GM18505 (cell line): ENCODE measurements at regions not wholly inside any gene's neighbourhood (a gene's known extent, or its start where the extent isn't known, plus 50 kb on each side); places are given as distances from the start of the nearest gene placed in this dataset.

Source experiments
- ATAC-seq: cut with Tn5 transposase; IDR thresholded peaks from one replicate; pipeline ENCODE4 v1.9.1; 2021; ENCODE audit not compliant: unreplicated experiment
- POLR2A ChIP-seq: IDR thresholded peaks from 4 replicates; pipeline ENCODE4 v1.6.1; 2011; ENCODE audit warnings: borderline replicate concordance; ENCODE audit not compliant: insufficient read depth, insufficient read length; ENCODE audit errors: extremely low read depth

- no peak for TF ChIP-seq POLR2A
- no peak for ATAC-seq
Measured at GRCh38 chr16:86363836-86364618, 146.3 kb upstream of the FOXF1 start.

GRCh38 chr16:86364653-86365380, 145.5 kb upstream of the FOXF1 start:
- TF ChIP-seq POLR2A: no peak
- no peak for ATAC-seq

- no peak for TF ChIP-seq POLR2A
- no peak for ATAC-seq
Measured at GRCh38 chr16:86365513-86366273, 144.6 kb upstream of the FOXF1 start.

DNA sequence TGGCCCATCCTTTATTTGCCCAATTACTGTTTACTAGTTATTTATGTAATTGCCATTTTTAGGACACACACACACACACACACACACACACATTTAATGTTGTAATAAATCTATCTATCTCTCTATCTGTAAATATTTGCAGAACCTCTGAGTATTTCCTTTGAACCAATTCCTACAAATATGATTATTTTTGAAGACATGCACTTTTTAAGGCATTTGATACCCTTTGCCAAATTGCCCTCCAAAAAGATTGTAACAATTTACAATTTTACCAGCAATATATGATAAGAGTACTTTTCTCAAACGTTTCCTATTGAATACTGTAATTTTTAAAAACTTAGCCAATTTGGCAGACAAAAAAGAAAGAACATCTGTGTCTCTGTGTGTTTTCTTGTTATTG, 143.8 kb upstream of the FOXF1 start:
- TF ChIP-seq POLR2A: no peak
- ATAC-seq: no peak

DNA sequence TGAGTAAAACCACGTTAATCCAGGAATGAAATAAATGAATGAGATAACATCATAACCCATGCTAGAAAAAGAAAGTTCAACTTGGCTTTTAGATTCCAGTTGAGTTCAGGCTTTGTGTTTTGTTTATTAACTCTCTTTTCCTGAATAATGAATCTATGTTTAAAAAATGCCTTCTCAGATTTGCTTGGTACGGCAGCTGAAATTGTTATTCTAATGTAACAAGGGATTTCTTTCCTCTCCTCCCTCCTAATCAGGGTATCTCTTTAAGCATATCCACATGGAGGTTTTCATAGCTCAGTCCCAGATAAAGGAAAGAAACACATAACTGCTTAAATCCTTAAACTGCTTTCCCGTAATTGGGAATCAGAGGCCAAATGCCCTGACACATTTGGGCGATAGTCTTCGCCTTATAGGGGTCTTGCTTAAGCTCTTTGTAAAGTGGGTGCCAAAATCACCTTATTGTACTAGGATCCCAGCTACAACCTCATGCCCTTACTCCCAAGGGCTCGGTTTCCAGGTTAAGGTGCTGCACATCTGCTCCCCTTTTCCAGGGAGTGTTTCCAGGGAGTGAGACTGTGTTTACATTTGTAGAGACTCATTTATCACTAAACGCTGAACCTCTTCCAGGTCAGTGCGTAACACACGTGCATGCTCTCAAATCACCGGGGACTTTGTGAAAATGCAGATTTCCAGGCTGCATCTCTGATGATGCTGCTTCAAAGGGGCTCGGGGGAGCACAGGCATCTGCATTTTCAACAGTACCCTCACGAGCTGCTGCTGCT, 142.8 kb upstream of the FOXF1 start:
- no peak for TF ChIP-seq POLR2A
- no peak for ATAC-seq

- ATAC-seq: no peak
- TF ChIP-seq POLR2A: no peak
Measured at GRCh38 chr16:86368261-86368660, 142.1 kb upstream of the FOXF1 start.

DNA sequence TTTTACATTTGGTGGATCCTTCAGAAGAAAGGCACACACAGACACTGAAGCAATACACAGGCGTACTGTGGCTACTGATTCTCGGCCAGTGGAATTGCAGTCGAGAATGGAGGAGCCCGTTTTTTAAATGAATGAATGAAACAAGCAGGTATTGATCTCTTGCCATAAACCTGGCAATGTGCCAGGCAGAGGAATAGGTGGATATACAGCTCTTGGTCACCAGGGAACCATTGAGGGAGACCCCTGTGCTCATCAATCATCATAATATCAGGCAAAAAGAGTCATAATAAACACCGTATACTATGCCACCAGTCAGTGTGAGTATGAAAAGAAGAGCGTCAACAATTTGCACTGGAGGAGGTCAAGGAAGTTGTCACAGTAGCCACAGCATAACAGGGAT, 140.3 kb upstream of the FOXF1 start:
- ATAC-seq: no peak
- TF ChIP-seq POLR2A: no peak

DNA sequence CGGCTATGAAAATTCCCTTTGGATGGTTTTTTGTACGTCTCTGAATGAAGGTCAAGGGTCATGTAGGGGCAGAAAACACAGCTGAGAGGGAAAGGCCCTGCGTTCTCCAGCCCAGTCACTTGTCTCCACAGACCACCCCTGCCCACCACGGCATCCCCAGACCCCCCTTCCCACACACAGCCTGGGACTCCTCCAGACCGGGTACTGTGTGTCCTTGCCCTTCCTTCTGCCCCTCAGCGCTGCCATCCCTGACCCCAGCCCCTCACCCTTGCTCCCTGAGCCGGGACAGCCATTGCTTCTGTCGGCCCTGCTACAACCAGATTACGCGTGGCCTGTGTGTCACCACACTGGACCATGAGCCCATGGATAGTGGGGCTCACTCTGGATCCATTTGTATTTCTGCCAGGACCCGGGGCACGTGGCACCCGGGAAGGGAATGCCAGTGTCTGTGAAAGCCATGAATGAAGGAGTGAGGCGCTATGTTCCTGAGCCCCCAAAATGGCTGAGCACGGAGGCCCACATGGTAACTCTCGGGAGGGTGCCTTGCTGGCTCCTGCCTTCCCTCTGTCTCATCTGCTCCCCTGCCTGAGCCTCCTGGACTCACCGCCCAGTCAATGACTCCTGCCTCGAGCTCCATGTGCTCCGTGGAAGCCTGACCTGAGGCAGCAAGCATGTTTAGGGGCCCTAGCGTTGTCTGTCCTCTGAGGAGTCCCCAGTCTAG, 139.1 kb upstream of the FOXF1 start:
- no peak for ATAC-seq
- TF ChIP-seq POLR2A: no peak

DNA sequence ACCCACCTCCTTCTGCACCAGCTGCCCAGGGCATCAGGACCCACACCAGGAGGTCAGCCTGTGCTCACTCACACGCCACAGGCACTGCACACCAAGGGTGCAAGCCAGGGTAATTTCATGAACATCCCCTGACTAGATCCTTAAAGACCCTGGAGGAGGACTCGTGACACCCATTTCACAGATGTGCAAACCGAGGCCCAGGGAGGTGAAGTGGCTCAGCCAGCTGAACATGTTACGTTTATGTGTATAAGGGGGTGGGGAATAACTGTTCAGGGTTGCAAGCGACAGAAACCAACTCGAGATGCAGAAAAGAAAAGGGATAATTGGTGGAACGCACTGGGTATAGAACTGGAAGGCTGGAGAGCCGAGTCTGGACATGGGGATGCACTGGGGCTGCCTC, 138.1 kb upstream of the FOXF1 start:
- no peak for ATAC-seq
- no peak for TF ChIP-seq POLR2A

DNA sequence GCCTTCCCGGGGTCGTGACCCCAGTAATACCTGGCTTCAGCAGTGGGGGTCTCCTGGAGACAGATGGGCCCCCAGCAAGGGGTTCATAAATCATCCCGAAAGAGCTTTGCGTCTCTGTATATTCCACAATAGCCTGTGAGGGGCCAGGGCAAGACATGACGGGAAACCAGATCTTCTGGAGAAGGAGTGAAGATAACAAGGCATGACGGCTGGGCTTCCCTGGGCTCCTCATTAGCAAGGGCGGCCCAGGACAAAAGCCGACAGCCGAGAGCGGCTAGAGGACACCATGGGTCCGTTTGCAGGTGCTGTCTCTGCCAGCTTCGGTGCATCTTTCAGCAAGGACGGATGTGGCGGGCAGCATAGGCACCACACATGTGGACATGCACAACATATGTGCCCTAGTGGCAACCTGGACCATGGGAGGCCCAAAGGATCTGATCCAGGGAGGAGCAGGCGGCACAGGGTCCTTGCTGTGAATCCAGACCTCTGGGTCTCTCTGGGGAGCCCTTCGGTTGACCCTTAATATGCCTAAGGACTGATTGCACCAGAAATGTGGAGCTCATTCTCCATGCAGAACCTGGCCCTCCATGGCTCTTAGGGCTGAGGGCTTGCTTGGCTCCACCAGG, 136.9 kb upstream of the FOXF1 start:
- ATAC-seq: no peak
- TF ChIP-seq POLR2A: no peak

DNA sequence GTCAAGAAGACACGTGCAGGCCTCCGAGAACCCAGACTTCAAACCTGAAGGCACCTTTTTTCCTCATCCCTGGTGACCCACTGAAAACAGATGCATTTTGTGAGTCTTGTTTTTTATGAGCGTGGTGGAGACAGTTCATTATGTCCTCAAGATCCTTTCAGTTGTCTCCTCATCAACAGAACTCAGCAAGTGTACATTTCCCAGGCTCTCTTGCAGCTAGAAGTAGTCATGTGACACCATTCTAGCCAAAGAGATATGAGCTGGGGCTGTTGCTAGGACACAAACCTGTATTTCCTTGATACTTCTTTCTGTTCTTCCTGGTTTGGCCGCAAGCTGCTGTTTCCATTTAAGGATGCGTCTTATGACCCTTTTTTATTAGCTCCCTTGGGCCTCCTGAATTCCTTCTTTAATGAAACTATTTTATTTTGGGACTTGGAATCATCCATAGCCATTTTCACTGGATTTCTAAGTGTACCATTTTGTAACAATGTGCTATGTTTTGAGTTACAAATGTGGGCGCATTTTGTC, 135.7 kb upstream of the FOXF1 start:
- TF ChIP-seq POLR2A: no peak
- ATAC-seq: no peak

DNA sequence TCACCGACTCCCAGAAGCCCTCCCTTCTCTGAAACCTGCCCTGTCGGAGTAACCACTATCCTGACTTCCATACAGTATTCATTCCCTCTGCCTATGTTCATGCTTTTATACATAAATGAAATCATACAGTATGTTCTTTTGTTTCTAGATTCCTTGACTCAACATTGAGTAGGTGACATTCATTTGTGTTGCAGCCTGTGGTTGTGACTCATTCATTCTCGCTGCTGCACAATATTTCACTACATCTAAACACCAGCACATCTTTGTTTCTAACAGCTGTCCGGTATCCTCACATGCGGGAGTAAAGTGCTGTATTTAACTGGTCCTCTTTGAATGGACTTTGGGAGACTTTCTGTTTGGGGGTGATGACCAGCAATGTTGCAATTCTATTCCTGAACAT, 135.0 kb upstream of the FOXF1 start:
- ATAC-seq: no peak
- no peak for TF ChIP-seq POLR2A
